ENCODE measurements at regions not wholly inside any gene's neighbourhood (a gene's known extent, or its start where the extent isn't known, plus 50 kb on each side); places are given as distances from the start of the nearest gene placed in this dataset.

- no peak for TF ChIP-seq TCF12 (IDR thresholded peaks at IDR 0.05; ENCODE audit: low read depth)
These were observed 652.6 kb upstream of the PLXNA2 start for GRCh38 chr1:208896768-208897167.

- TF ChIP-seq EP300 (IDR thresholded peaks at IDR 0.05; ENCODE audit: borderline replicate concordance) (no peak), CEBPB (IDR thresholded peaks at IDR 0.05) (no peak), REST (IDR thresholded peaks at IDR 0.05; ENCODE audit: low read depth) (no peak), FOXM1 (IDR thresholded peaks at IDR 0.05; ENCODE audit: borderline replicate concordance, low read depth) (no peak), TAF1 (IDR thresholded peaks at IDR 0.05; ENCODE audit: low read depth) (no peak), USF1 (IDR thresholded peaks at IDR 0.05) (no peak), YY1 (IDR thresholded peaks at IDR 0.05; ENCODE audit: low read depth) (no peak), MAX (IDR thresholded peaks at IDR 0.05) (no peak), TEAD4 (IDR thresholded peaks at IDR 0.05) (no peak), NFIC (IDR thresholded peaks at IDR 0.05) (no peak), CREB1 (IDR thresholded peaks at IDR 0.05; ENCODE audit: low read depth) (no peak), RAD21 (IDR thresholded peaks at IDR 0.05; ENCODE audit: low read depth) (no peak), TCF12 (IDR thresholded peaks at IDR 0.05; ENCODE audit: low read depth) (no peak)
These were observed 655.3 kb upstream of the PLXNA2 start for GRCh38 chr1:208899438-208899837.

- TF ChIP-seq TAF1 (IDR thresholded peaks at IDR 0.05; ENCODE audit: low read depth) = no peak
- TF ChIP-seq TCF12 (IDR thresholded peaks at IDR 0.05; ENCODE audit: low read depth) = no peak
- TF ChIP-seq MAX (IDR thresholded peaks at IDR 0.05) = no peak
- no peak for TF ChIP-seq CREB1 (IDR thresholded peaks at IDR 0.05; ENCODE audit: low read depth)
These were observed 659.2 kb upstream of the PLXNA2 start for GRCh38 chr1:208903251-208903905.

- TF ChIP-seq CREB1 (IDR thresholded peaks at IDR 0.05; ENCODE audit: low read depth) = no peak
- TF ChIP-seq TEAD4 (IDR thresholded peaks at IDR 0.05) = no peak
- TF ChIP-seq YY1 (IDR thresholded peaks at IDR 0.05; ENCODE audit: low read depth) = no peak
- no peak for TF ChIP-seq TAF1 (IDR thresholded peaks at IDR 0.05; ENCODE audit: low read depth)
- TF ChIP-seq REST (IDR thresholded peaks at IDR 0.05; ENCODE audit: low read depth) = no peak
- no peak for TF ChIP-seq EGR1 (IDR thresholded peaks at IDR 0.05)
- no peak for TF ChIP-seq TCF12 (IDR thresholded peaks at IDR 0.05; ENCODE audit: low read depth)
- TF ChIP-seq ZBTB7A (IDR thresholded peaks at IDR 0.05; ENCODE audit: low read depth) = no peak
- TF ChIP-seq MAX (IDR thresholded peaks at IDR 0.05) = no peak
- no peak for TF ChIP-seq EP300 (IDR thresholded peaks at IDR 0.05; ENCODE audit: borderline replicate concordance)
- no peak for TF ChIP-seq NFIC (IDR thresholded peaks at IDR 0.05)
- TF ChIP-seq CEBPB (IDR thresholded peaks at IDR 0.05) = no peak
- TF ChIP-seq USF1 (IDR thresholded peaks at IDR 0.05) = no peak
- TF ChIP-seq RAD21 (IDR thresholded peaks at IDR 0.05; ENCODE audit: low read depth) = no peak
- no peak for TF ChIP-seq FOXM1 (IDR thresholded peaks at IDR 0.05; ENCODE audit: borderline replicate concordance, low read depth)
These were observed 663.6 kb upstream of the PLXNA2 start for GRCh38 chr1:208907790-208908189.

- TF ChIP-seq CEBPB (IDR thresholded peaks at IDR 0.05) = no peak
- no peak for TF ChIP-seq MAX (IDR thresholded peaks at IDR 0.05)
- TF ChIP-seq TEAD4 (IDR thresholded peaks at IDR 0.05) = no peak
- TF ChIP-seq TCF12 (IDR thresholded peaks at IDR 0.05; ENCODE audit: low read depth) = no peak
- no peak for TF ChIP-seq EP300 (IDR thresholded peaks at IDR 0.05; ENCODE audit: borderline replicate concordance)
- no peak for TF ChIP-seq USF1 (IDR thresholded peaks at IDR 0.05)
- TF ChIP-seq TAF1 (IDR thresholded peaks at IDR 0.05; ENCODE audit: low read depth) = no peak
- TF ChIP-seq RAD21 (IDR thresholded peaks at IDR 0.05; ENCODE audit: low read depth) = no peak
- TF ChIP-seq EGR1 (IDR thresholded peaks at IDR 0.05) = no peak
- TF ChIP-seq FOXM1 (IDR thresholded peaks at IDR 0.05; ENCODE audit: borderline replicate concordance, low read depth) = no peak
- no peak for TF ChIP-seq ZBTB7A (IDR thresholded peaks at IDR 0.05; ENCODE audit: low read depth)
- no peak for TF ChIP-seq CREB1 (IDR thresholded peaks at IDR 0.05; ENCODE audit: low read depth)
- TF ChIP-seq YY1 (IDR thresholded peaks at IDR 0.05; ENCODE audit: low read depth) = no peak
- TF ChIP-seq REST (IDR thresholded peaks at IDR 0.05; ENCODE audit: low read depth) = no peak
- TF ChIP-seq NFIC (IDR thresholded peaks at IDR 0.05) = no peak
These were observed 665.1 kb upstream of the PLXNA2 start for GRCh38 chr1:208909011-208909984.

Measured in Ishikawa (cell line).